ENCODE measurements at regions not wholly inside any gene's neighbourhood (a gene's known extent, or its start where the extent isn't known, plus 50 kb on each side); places are given as distances from the start of the nearest gene placed in this dataset.
"Not testable (repeated sequence)": the region's sequence is repeated elsewhere in the genome, so short reads cannot be mapped to it uniquely, and the experiment has no call there.

DNA sequence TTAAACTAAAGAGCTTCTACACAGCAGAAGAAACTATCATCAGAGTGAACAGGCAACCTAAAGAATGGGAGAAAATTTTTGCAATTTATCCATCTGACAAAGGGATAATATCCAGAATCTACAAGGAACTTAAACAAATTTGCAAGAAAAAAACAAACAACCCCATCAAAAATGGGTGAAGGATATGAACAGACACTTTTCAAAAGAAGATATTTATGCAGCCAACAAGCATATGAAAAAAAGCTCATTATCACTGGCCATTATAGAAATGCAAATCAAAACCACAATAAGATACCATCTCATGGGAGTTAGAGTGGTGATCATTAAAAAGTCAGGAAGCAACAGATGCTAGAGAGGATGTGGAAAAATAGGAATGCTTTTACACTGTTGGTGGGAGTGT lies 82.5 kb upstream of the GRIN3A start:
- TF ChIP-seq, protein P1, sequence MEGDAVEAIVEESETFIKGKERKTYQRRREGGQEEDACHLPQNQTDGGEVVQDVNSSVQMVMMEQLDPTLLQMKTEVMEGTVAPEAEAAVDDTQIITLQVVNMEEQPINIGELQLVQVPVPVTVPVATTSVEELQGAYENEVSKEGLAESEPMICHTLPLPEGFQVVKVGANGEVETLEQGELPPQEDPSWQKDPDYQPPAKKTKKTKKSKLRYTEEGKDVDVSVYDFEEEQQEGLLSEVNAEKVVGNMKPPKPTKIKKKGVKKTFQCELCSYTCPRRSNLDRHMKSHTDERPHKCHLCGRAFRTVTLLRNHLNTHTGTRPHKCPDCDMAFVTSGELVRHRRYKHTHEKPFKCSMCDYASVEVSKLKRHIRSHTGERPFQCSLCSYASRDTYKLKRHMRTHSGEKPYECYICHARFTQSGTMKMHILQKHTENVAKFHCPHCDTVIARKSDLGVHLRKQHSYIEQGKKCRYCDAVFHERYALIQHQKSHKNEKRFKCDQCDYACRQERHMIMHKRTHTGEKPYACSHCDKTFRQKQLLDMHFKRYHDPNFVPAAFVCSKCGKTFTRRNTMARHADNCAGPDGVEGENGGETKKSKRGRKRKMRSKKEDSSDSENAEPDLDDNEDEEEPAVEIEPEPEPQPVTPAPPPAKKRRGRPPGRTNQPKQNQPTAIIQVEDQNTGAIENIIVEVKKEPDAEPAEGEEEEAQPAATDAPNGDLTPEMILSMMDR (IDR thresholded peaks at IDR 0.05; ENCODE audit: poor library complexity, severe bottlenecking): not testable (repeated sequence)
- not testable (repeated sequence) for TF ChIP-seq POLR2AphosphoS5 (IDR thresholded peaks at IDR 0.05); TAF1 (IDR thresholded peaks at IDR 0.05; ENCODE audit: low read depth); EZH2 (IDR thresholded peaks at IDR 0.05; ENCODE audit: borderline replicate concordance, insufficient read depth, low read length, poor library complexity, severe bottlenecking); EP300 (conservative IDR thresholded peaks at IDR 0.05; ENCODE audit: poor library complexity, severe bottlenecking); MXI1 (conservative IDR thresholded peaks at IDR 0.05; ENCODE audit: poor library complexity, severe bottlenecking); RAD21 (conservative IDR thresholded peaks at IDR 0.05)
- TF ChIP-seq, protein P2, sequence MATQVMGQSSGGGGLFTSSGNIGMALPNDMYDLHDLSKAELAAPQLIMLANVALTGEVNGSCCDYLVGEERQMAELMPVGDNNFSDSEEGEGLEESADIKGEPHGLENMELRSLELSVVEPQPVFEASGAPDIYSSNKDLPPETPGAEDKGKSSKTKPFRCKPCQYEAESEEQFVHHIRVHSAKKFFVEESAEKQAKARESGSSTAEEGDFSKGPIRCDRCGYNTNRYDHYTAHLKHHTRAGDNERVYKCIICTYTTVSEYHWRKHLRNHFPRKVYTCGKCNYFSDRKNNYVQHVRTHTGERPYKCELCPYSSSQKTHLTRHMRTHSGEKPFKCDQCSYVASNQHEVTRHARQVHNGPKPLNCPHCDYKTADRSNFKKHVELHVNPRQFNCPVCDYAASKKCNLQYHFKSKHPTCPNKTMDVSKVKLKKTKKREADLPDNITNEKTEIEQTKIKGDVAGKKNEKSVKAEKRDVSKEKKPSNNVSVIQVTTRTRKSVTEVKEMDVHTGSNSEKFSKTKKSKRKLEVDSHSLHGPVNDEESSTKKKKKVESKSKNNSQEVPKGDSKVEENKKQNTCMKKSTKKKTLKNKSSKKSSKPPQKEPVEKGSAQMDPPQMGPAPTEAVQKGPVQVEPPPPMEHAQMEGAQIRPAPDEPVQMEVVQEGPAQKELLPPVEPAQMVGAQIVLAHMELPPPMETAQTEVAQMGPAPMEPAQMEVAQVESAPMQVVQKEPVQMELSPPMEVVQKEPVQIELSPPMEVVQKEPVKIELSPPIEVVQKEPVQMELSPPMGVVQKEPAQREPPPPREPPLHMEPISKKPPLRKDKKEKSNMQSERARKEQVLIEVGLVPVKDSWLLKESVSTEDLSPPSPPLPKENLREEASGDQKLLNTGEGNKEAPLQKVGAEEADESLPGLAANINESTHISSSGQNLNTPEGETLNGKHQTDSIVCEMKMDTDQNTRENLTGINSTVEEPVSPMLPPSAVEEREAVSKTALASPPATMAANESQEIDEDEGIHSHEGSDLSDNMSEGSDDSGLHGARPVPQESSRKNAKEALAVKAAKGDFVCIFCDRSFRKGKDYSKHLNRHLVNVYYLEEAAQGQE (IDR thresholded peaks at IDR 0.05; ENCODE audit: borderline replicate concordance): not testable (repeated sequence)

All from neural cell (in vitro differentiated cells).